ENCODE measurements at regions not wholly inside any gene's neighbourhood (a gene's known extent, or its start where the extent isn't known, plus 50 kb on each side); places are given as distances from the start of the nearest gene placed in this dataset.

- no peak overlapping the region for H3K27ac ChIP-seq (ENCODE audit: insufficient read depth, low read length, poor library complexity, severe bottlenecking)
- no peaks in the 10 kb centered on the region for H3K27me3 ChIP-seq (ENCODE audit: control insufficient read depth, insufficient read depth, low read length)
- Mint-ChIP-seq H3K36me3 (no peaks in the 10 kb centered on the region), H3K9me3 (no peaks in the 10 kb centered on the region), H3K27ac (no peak overlapping the region), H3K4me1 (no peaks in the 10 kb centered on the region), H3K4me3 (peak overlapping the region in 1 of 4 donors; percentile 47), H3K27me3 (no peaks in the 10 kb centered on the region)
- no peaks in the 10 kb centered on the region for H3K9me3 ChIP-seq (ENCODE audit: control insufficient read depth in 2 of 2, low read length in 2 of 2)
- no peak for ATAC-seq (ENCODE audit: low read depth in 2 of 2)
- H3K36me3 ChIP-seq (ENCODE audit: control insufficient read depth, insufficient read depth, low read length) = no peaks in the 10 kb centered on the region
- DNase-seq = no peak
- no peak overlapping the region for H3K4me3 ChIP-seq (ENCODE audit: low read depth, low read length)
- no peaks in the 10 kb centered on the region for H3K4me1 ChIP-seq (ENCODE audit: control insufficient read depth, insufficient read depth, low read length, poor library complexity, severe bottlenecking)
Observed at GRCh38 chrY:9922035-9922434, 394.4 kb downstream of the TSPY10 start.

GRCh38 chrY:9968381-9968780 is 440.7 kb downstream of the TSPY10 start:
- Mint-ChIP-seq H3K27ac (no peak overlapping the region), H3K9me3 (peaks cover 0 to 3% (median 0%) of the 10 kb centered on the region in 7 donors), H3K27me3 (no peaks in the 10 kb centered on the region), H3K36me3 (no peaks in the 10 kb centered on the region), H3K4me1 (no peaks in the 10 kb centered on the region), H3K4me3 (no peak overlapping the region)
- H3K4me1 ChIP-seq (ENCODE audit: control insufficient read depth, insufficient read depth, low read length, poor library complexity, severe bottlenecking) = no peaks in the 10 kb centered on the region
- H3K9me3 ChIP-seq (ENCODE audit: control insufficient read depth in 2 of 2, low read length in 2 of 2) = no peaks in the 10 kb centered on the region
- no peaks in the 10 kb centered on the region for H3K27me3 ChIP-seq (ENCODE audit: control insufficient read depth, insufficient read depth, low read length)
- DNase-seq (no peak), ATAC-seq (ENCODE audit: low read depth in 2 of 2) (no peak)
- no peak overlapping the region for H3K4me3 ChIP-seq (ENCODE audit: low read depth, low read length)
- H3K27ac ChIP-seq (ENCODE audit: insufficient read depth, low read length, poor library complexity, severe bottlenecking) = no peak overlapping the region
- H3K36me3 ChIP-seq (ENCODE audit: control insufficient read depth, insufficient read depth, low read length) = no peaks in the 10 kb centered on the region
